Effector memory CD8-positive, alpha-beta T cell (primary cell): ENCODE measurements at regions not wholly inside any gene's neighbourhood (a gene's known extent, or its start where the extent isn't known, plus 50 kb on each side); places are given as distances from the start of the nearest gene placed in this dataset.

Source experiments
- ATAC-seq: fragments of 150-1000 bp; cut with Tn5 transposase; replicated peaks from 2 replicates; pipeline ENCODE4 v1.10.0; 2021; ENCODE audit warnings: mild to moderate bottlenecking, moderate library complexity
- DNase-seq, 3 experiments: peaks; one replicate each; pipeline ENCODE4 v3.0.0; 2021
- H3K27ac Mint-ChIP-seq, 2 donors: one replicate each; pipeline ENCODE4 v1.8.0; 2022; ENCODE audit warnings: mild to moderate bottlenecking in 2 of 2, mixed read lengths in 2 of 2, moderate library complexity in 2 of 2
- H3K27me3 Mint-ChIP-seq, 2 donors: one replicate each; pipeline ENCODE4 v1.8.0; 2022; ENCODE audit warnings: mixed read lengths in 2 of 2
- H3K36me3 Mint-ChIP-seq: one replicate; pipeline ENCODE4 v1.8.0; 2022; ENCODE audit warnings: mild to moderate bottlenecking, moderate library complexity, mixed read lengths; ENCODE audit not compliant: insufficient read depth
- H3K4me1 Mint-ChIP-seq, 2 donors: one replicate each; pipeline ENCODE4 v1.8.0; 2022; ENCODE audit warnings: low read depth in 2 of 2, mixed read lengths in 2 of 2
- H3K4me3 Mint-ChIP-seq, 2 donors: one replicate each; pipeline ENCODE4 v1.8.0; 2022; ENCODE audit warnings: mild to moderate bottlenecking in 2 of 2, mixed read lengths in 2 of 2, moderate library complexity in 2 of 2
- H3K9me3 Mint-ChIP-seq, 2 donors: one replicate each; pipeline ENCODE4 v1.8.0; 2022; ENCODE audit warnings: mixed read lengths in 2 of 2

GRCh38 chr4:23700197-23700596 is 189.7 kb downstream of the PPARGC1A start:
- H3K4me1 Mint-ChIP-seq, result no peaks in the 10 kb centered on the region
- ATAC-seq, result no peak
- no peaks in the 10 kb centered on the region for H3K27me3 Mint-ChIP-seq
- H3K36me3 Mint-ChIP-seq, result no peaks in the 10 kb centered on the region
- H3K9me3 Mint-ChIP-seq, result peaks cover 10 to 21% of the 10 kb centered on the region in 2 donors
- H3K4me3 Mint-ChIP-seq, result no peak overlapping the region
- DNase-seq, result no peak
- H3K27ac Mint-ChIP-seq, result no peak overlapping the region

- no peaks in the 10 kb centered on the region for H3K36me3 Mint-ChIP-seq
Measured at GRCh38 chr4:23697722-23698121, 192.1 kb downstream of the PPARGC1A start.

GRCh38 chr4:23697001-23697528 is 192.8 kb downstream of the PPARGC1A start:
- no peaks in the 10 kb centered on the region for H3K4me1 Mint-ChIP-seq
- H3K36me3 Mint-ChIP-seq, result no peaks in the 10 kb centered on the region
- no peak for DNase-seq
- no peak overlapping the region for H3K27ac Mint-ChIP-seq
- H3K9me3 Mint-ChIP-seq, result peaks cover 7% of the 10 kb centered on the region in 2 donors
- no peak for ATAC-seq
- H3K4me3 Mint-ChIP-seq, result no peak overlapping the region
- no peaks in the 10 kb centered on the region for H3K27me3 Mint-ChIP-seq

More at GRCh38 chr4:23697722-23698121, 192.1 kb downstream of the PPARGC1A start:
- ATAC-seq (no peak), DNase-seq (no peak)
- Mint-ChIP-seq H3K4me1 (no peaks in the 10 kb centered on the region), H3K4me3 (no peak overlapping the region), H3K27me3 (no peaks in the 10 kb centered on the region), H3K9me3 (peaks cover 5 to 7% of the 10 kb centered on the region in 2 donors), H3K27ac (no peak overlapping the region)

GRCh38 chr4:23686169-23686897 is 203.5 kb downstream of the PPARGC1A start:
- H3K4me3 Mint-ChIP-seq, result no peak overlapping the region
- H3K27ac Mint-ChIP-seq, result no peak overlapping the region
- ATAC-seq (no peak), DNase-seq (no peak)
- no peaks in the 10 kb centered on the region for H3K27me3 Mint-ChIP-seq
- H3K4me1 Mint-ChIP-seq, result no peaks in the 10 kb centered on the region
- no peaks in the 10 kb centered on the region for H3K36me3 Mint-ChIP-seq
- peaks cover 9 to 15% of the 10 kb centered on the region in 2 donors for H3K9me3 Mint-ChIP-seq

GRCh38 chr4:23685471-23685870 is 204.4 kb downstream of the PPARGC1A start:
- Mint-ChIP-seq H3K36me3 (no peaks in the 10 kb centered on the region), H3K27me3 (no peaks in the 10 kb centered on the region), H3K9me3 (peaks cover 9 to 13% of the 10 kb centered on the region in 2 donors), H3K4me1 (no peaks in the 10 kb centered on the region), H3K27ac (no peak overlapping the region), H3K4me3 (no peak overlapping the region)
- ATAC-seq, result no peak
- no peak for DNase-seq

GRCh38 chr4:23680671-23681518 is 209.0 kb downstream of the PPARGC1A start:
- H3K9me3 Mint-ChIP-seq, result peaks cover 2 to 9% of the 10 kb centered on the region in 2 donors

GRCh38 chr4:23674694-23675093 is 215.2 kb downstream of the PPARGC1A start:
- H3K4me3 Mint-ChIP-seq, result no peak overlapping the region
- H3K27me3 Mint-ChIP-seq, result no peaks in the 10 kb centered on the region
- peaks cover 0 to 2% of the 10 kb centered on the region in 2 donors for H3K9me3 Mint-ChIP-seq
- ATAC-seq (no peak), DNase-seq (no peak)
- no peaks in the 10 kb centered on the region for H3K4me1 Mint-ChIP-seq
- no peaks in the 10 kb centered on the region for H3K36me3 Mint-ChIP-seq
- H3K27ac Mint-ChIP-seq, result no peak overlapping the region

More at GRCh38 chr4:23680671-23681518, 209.0 kb downstream of the PPARGC1A start:
- Mint-ChIP-seq H3K27ac (no peak overlapping the region), H3K4me3 (no peak overlapping the region), H3K36me3 (no peaks in the 10 kb centered on the region), H3K4me1 (no peaks in the 10 kb centered on the region), H3K27me3 (no peaks in the 10 kb centered on the region)
- DNase-seq (no peak), ATAC-seq (no peak)

- DNase-seq (no peak), ATAC-seq (no peak)
- Mint-ChIP-seq H3K4me1 (no peaks in the 10 kb centered on the region), H3K9me3 (peaks cover 14 to 17% of the 10 kb centered on the region in 2 donors), H3K36me3 (no peaks in the 10 kb centered on the region), H3K27ac (no peak overlapping the region), H3K27me3 (no peaks in the 10 kb centered on the region), H3K4me3 (no peak overlapping the region)
Measured at GRCh38 chr4:23667659-23668058, 222.2 kb downstream of the PPARGC1A start.

GRCh38 chr4:23660865-23661264 is 229.0 kb downstream of the PPARGC1A start:
- Mint-ChIP-seq H3K27ac (no peak overlapping the region), H3K4me1 (no peaks in the 10 kb centered on the region), H3K27me3 (no peaks in the 10 kb centered on the region), H3K36me3 (no peaks in the 10 kb centered on the region), H3K9me3 (peaks cover 8 to 14% of the 10 kb centered on the region in 2 donors), H3K4me3 (no peak overlapping the region)
- ATAC-seq (no peak), DNase-seq (no peak)

GRCh38 chr4:23654791-23655190 is 235.1 kb downstream of the PPARGC1A start:
- no peak for DNase-seq
- Mint-ChIP-seq H3K27ac (no peak overlapping the region), H3K9me3 (peaks cover 0 to 2% of the 10 kb centered on the region in 2 donors), H3K27me3 (no peaks in the 10 kb centered on the region), H3K4me1 (no peaks in the 10 kb centered on the region), H3K36me3 (no peaks in the 10 kb centered on the region), H3K4me3 (no peak overlapping the region)
- no peak for ATAC-seq

- DNase-seq (no peak), ATAC-seq (no peak)
- H3K27me3 Mint-ChIP-seq, result no peaks in the 10 kb centered on the region
- H3K9me3 Mint-ChIP-seq, result peaks cover 5 to 7% of the 10 kb centered on the region in 2 donors
- H3K36me3 Mint-ChIP-seq, result no peaks in the 10 kb centered on the region
- H3K4me1 Mint-ChIP-seq, result no peaks in the 10 kb centered on the region
- H3K27ac Mint-ChIP-seq, result no peak overlapping the region
- H3K4me3 Mint-ChIP-seq, result no peak overlapping the region
Measured at GRCh38 chr4:23648854-23649596, 240.8 kb downstream of the PPARGC1A start.

GRCh38 chr4:23635468-23635867 is 254.4 kb downstream of the PPARGC1A start:
- Mint-ChIP-seq H3K4me1 (no peaks in the 10 kb centered on the region), H3K27ac (no peak overlapping the region), H3K27me3 (no peaks in the 10 kb centered on the region), H3K9me3 (peaks cover 2 to 7% of the 10 kb centered on the region in 2 donors), H3K4me3 (no peak overlapping the region), H3K36me3 (no peaks in the 10 kb centered on the region)
- ATAC-seq, result no peak
- no peak for DNase-seq

GRCh38 chr4:23631255-23631950 is 258.4 kb downstream of the PPARGC1A start:
- no peak overlapping the region for H3K27ac Mint-ChIP-seq
- no peak for ATAC-seq

More at GRCh38 chr4:23631255-23631950, 258.4 kb downstream of the PPARGC1A start:
- Mint-ChIP-seq H3K4me3 (no peak overlapping the region), H3K36me3 (no peaks in the 10 kb centered on the region), H3K4me1 (no peaks in the 10 kb centered on the region), H3K9me3 (peaks cover 0 to 6% of the 10 kb centered on the region in 2 donors), H3K27me3 (no peaks in the 10 kb centered on the region)
- no peak for DNase-seq
